Lower lobe of right lung (tissue), 2 donors: ENCODE measurements at regions not wholly inside any gene's neighbourhood (a gene's known extent, or its start where the extent isn't known, plus 50 kb on each side); places are given as distances from the start of the nearest gene placed in this dataset.

Experiments
- ATAC-seq, 2 donors: fragments of 200-7000 bp; cut with Tn5 transposase; one replicate each; pipeline ENCODE4 v1.9.1; 2020 to 2022; ENCODE audit warnings: mild to moderate bottlenecking in 2 of 2, moderate library complexity in 2 of 2
- DNase-seq: peaks from one replicate; pipeline ENCODE4 v3.0.0-alpha.2; 2020
- H3K27ac ChIP-seq: fragments of 200-600 bp; one replicate; pipeline ENCODE4 v1.8.0; 2022
- H3K27me3 ChIP-seq: fragments of 200-600 bp; one replicate; pipeline ENCODE4 v1.8.0; 2022; ENCODE audit warnings: low read depth
- H3K36me3 ChIP-seq: fragments of 200-600 bp; one replicate; pipeline ENCODE4 v1.8.0; 2022; ENCODE audit warnings: mild to moderate bottlenecking
- H3K4me1 ChIP-seq: fragments of 200-600 bp; one replicate; pipeline ENCODE4 v1.8.0; 2022
- H3K4me3 ChIP-seq: fragments of 200-600 bp; one replicate; pipeline ENCODE4 v1.8.0; 2022; ENCODE audit warnings: mild to moderate bottlenecking
- H3K9me3 ChIP-seq: fragments of 200-600 bp; one replicate; pipeline ENCODE4 v1.8.0; 2022
- intact Hi-C: fragments of 100-400 bp; cut with DNase I; formaldehyde crosslinking; loops from one replicate; pipeline ENCODE4 v1.11.0; 2022
- TF ChIP-seq, protein P1 (sequence below): fragments of 200-600 bp; IDR thresholded peaks from one replicate; pipeline ENCODE4 v1.8.0; 2022; ENCODE audit warnings: antibody characterized with exemption, mild to moderate bottlenecking
- donor health status: DM: no; HTN: yes; CAD: no; lungs with severe emphysema.

- intact Hi-C loops, result no loop called here
- TF ChIP-seq, protein P1, sequence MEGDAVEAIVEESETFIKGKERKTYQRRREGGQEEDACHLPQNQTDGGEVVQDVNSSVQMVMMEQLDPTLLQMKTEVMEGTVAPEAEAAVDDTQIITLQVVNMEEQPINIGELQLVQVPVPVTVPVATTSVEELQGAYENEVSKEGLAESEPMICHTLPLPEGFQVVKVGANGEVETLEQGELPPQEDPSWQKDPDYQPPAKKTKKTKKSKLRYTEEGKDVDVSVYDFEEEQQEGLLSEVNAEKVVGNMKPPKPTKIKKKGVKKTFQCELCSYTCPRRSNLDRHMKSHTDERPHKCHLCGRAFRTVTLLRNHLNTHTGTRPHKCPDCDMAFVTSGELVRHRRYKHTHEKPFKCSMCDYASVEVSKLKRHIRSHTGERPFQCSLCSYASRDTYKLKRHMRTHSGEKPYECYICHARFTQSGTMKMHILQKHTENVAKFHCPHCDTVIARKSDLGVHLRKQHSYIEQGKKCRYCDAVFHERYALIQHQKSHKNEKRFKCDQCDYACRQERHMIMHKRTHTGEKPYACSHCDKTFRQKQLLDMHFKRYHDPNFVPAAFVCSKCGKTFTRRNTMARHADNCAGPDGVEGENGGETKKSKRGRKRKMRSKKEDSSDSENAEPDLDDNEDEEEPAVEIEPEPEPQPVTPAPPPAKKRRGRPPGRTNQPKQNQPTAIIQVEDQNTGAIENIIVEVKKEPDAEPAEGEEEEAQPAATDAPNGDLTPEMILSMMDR, result no peak
- H3K4me1 ChIP-seq, result no peaks in the 10 kb centered on the region
- no peaks in the 10 kb centered on the region for H3K27me3 ChIP-seq
- H3K36me3 ChIP-seq, result no peaks in the 10 kb centered on the region
- H3K4me3 ChIP-seq, result no peak overlapping the region
- ATAC-seq (no peak), DNase-seq (no peak)
- H3K27ac ChIP-seq, result no peak overlapping the region
- H3K9me3 ChIP-seq, result peaks cover 5% of the 10 kb centered on the region
These were observed 200.8 kb upstream of the PDE10A start for GRCh38 chr6:165863801-165864200.

GRCh38 chr6:165862813-165863212 is 199.8 kb upstream of the PDE10A start:
- no peak for ATAC-seq
- TF ChIP-seq, protein P1, result no peak
- intact Hi-C loops, result no loop called here
- no peak for DNase-seq
- H3K27me3 ChIP-seq, result no peaks in the 10 kb centered on the region
- H3K36me3 ChIP-seq, result no peaks in the 10 kb centered on the region
- no peak overlapping the region for H3K4me3 ChIP-seq
- H3K27ac ChIP-seq, result no peak overlapping the region
- no peaks in the 10 kb centered on the region for H3K4me1 ChIP-seq
- peaks cover 5% of the 10 kb centered on the region for H3K9me3 ChIP-seq

GRCh38 chr6:165861226-165861625 is 198.2 kb upstream of the PDE10A start:
- ATAC-seq, result no peak

DNA sequence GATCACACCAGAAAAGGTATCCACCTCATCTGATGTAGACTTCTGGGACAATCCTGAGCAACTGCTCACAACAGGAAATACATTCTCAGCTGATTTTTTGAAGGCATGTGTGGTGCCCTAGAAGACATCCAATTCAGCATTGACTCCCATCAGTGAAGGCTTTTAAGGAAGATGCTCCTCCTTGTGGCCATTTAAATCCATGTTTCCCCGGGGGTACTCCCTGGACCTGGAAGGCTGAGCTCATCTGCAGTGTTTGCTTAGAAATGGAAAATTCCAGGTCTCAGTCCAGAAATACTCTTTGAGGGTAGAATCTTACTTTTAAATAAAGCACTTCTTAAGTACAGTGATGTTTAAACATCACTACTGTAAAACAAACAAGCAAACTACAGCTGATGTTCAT is 195.5 kb upstream of the PDE10A start:
- TF ChIP-seq, protein P1, result no peak
- Histone ChIP-seq H3K36me3 (no peaks in the 10 kb centered on the region), H3K9me3 (no peaks in the 10 kb centered on the region), H3K27ac (no peak overlapping the region), H3K27me3 (peaks cover 18% of the 10 kb centered on the region), H3K4me3 (no peak overlapping the region), H3K4me1 (no peaks in the 10 kb centered on the region)
- ATAC-seq (no peak), DNase-seq (no peak)
- intact Hi-C loops, result no loop called here

More at GRCh38 chr6:165861226-165861625, 198.2 kb upstream of the PDE10A start:
- H3K27me3 ChIP-seq, result no peaks in the 10 kb centered on the region
- no peak overlapping the region for H3K27ac ChIP-seq
- no peak overlapping the region for H3K4me3 ChIP-seq
- H3K4me1 ChIP-seq, result no peaks in the 10 kb centered on the region
- no peaks in the 10 kb centered on the region for H3K36me3 ChIP-seq
- H3K9me3 ChIP-seq, result no peaks in the 10 kb centered on the region
- no peak for DNase-seq
- intact Hi-C loops, result no loop called here
- TF ChIP-seq, protein P1, result no peak

DNA sequence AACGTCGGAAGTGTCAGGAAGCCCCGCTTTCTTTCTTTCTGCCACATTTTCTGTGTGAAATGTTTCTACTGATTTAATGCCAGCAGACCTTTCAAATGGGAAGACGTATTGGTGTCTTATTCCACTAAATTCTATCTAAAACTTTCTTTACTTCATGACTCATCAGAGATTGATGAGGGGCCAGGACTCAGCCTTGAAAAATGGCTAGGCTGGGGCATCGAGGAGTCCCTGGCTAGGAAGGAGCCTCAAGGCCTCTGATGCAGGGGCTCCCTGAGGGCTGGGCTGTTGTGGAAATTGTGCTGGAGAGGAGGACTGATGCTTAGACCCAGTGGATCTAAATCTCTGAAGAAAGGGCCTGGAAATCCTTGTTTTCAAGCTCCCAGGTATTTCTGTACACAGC is 192.8 kb upstream of the PDE10A start:
- no peak for ATAC-seq
- intact Hi-C loops, result no loop called here
- Histone ChIP-seq H3K27ac (no peak overlapping the region), H3K4me1 (no peaks in the 10 kb centered on the region), H3K4me3 (no peak overlapping the region), H3K9me3 (no peaks in the 10 kb centered on the region), H3K27me3 (peaks cover 41% of the 10 kb centered on the region), H3K36me3 (no peaks in the 10 kb centered on the region)
- TF ChIP-seq, protein P1, result no peak
- DNase-seq, result no peak
